CD4-positive, alpha-beta T cell treated with Interleukin-4 for 4 hours (primary cell): ENCODE measurements at regions not wholly inside any gene's neighbourhood (a gene's known extent, or its start where the extent isn't known, plus 50 kb on each side); places are given as distances from the start of the nearest gene placed in this dataset.

Experiments
- DNase-seq: peaks from one replicate; pipeline ENCODE4 v3.0.0-alpha.2; 2020

DNA sequence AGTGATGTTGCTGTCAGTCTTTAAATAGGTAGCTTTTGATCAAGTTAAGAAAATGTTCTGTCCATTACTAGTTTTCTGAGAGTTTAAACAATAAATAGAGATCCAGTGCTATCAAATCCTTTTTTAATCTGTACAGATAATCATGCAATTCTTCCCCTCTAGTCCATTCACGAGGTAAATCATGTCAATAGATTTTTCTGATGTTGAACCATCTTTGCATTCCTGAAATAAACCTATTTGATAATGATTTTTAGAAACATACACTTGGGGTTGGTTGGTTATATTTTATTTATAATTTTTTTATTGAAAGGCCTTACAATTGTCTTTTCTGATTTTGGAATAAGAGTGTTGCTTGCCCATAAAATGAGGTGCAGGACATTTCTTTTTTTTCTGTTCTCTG is 95.0 kb downstream of the FAM53A start:
- DNase-seq = no peak

DNA sequence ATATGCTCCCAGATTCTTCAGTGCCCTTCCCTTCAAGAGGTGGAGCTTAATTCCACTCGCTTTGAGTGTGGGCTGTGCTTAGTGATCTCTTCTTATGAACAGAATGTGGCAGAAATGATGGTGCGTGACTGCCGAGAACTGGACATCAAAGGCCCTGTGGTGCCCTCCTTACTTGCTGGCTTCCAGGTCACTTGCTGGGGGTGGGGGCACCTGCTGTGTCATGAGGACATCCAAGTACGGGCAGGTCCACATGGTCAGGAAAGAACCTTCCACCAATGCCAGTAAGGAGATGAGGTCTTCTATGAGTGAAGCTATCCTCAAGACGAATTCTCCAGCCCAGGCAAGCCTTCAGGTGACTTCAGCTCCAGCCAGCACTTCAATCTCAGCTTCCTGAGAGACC is 95.8 kb downstream of the FAM53A start:
- no peak for DNase-seq

DNA sequence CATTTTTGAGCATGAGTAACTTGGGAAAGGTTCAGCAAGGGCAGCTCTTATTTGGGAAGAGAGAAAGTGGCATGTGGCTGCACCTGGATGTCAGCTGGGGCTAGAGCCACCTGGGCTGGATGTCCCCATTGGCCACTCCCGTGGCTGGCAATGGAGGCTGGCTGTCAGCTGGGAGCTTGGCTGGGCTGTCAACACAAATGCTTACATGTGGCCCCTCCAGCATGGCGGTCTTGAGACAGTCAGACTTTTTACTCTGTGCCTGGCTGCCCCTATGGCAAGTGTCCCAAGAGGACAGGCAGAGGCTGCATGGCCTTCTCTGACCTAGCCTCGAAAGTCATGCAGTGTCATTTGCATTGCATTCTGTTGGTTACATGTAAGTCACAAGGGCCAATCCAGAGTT is 99.6 kb downstream of the FAM53A start:
- no peak for DNase-seq

DNA sequence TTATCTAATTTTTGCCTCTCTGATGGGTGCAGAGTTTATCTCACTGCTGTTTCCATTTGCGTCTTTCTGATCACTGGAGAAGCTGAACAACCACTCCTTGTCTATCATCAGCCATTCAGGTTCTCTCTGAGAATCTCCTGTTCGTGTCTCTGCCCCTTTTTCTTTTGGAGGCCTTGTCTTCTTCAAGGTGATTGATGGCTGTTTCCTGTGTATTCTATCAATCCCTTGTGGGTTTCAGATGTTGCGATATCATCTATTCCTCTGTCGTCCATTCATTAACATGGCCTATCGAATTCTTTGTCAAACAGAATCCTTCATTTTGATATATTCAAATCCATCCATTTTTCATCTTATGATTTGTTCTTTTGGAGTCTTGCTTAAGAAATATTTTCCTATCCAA is 100.3 kb downstream of the FAM53A start:
- DNase-seq = no peak

DNA sequence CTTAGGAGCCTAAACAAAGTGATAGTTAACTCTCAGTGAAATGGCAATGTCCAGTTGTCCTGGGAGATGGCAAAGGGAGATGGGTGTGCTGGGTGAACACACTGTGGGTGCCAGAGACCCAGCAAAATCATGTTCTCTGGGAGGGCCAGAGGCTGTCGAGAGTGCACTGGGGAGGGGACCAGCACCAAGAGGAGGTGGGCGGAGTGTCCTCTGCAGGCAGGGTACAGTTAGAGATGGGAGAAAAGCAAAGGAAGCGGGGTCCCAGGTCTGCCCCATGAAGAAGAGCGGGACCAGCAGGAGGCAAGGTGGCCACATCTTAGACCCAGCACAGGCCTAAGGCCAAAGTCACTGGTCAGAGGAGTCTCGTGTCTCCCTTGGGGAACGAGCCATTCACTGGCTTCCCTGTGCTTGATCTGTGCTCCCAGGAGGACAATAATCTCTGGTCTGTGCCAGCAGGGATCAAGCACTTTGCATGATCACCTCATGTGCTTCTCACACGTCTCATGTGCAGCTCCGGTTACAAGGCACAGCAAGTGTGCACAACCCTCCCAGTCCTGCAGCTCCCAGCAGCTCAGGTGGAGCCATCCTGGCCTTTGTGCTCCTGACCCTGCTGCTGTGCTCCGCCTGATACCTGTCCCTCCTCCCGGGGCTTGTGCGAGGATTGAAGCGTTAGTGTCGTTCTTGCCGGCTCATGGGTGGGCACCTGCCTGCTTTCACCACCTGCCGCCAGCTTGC is 100.9 kb downstream of the FAM53A start:
- DNase-seq = no peak

DNA sequence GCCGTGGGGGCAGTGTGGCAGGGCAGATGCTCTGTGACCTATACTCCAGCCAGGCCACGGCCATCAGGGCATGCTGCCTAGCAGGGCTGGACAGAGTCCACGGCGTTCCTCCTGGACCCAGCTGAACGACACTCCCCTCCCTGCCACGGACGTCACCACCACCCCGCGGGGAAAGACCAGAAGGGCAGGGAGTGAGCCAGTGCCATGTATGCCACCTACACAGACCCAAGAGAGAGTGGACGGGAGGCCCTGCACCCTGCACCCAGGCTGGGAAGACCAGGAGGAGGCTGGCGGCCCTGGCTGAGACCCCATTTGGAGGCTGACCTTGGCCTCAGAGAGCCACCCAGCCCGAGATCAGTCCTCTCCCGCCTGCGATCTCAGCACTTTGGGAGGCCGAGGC is 101.9 kb downstream of the FAM53A start:
- no peak for DNase-seq

DNA sequence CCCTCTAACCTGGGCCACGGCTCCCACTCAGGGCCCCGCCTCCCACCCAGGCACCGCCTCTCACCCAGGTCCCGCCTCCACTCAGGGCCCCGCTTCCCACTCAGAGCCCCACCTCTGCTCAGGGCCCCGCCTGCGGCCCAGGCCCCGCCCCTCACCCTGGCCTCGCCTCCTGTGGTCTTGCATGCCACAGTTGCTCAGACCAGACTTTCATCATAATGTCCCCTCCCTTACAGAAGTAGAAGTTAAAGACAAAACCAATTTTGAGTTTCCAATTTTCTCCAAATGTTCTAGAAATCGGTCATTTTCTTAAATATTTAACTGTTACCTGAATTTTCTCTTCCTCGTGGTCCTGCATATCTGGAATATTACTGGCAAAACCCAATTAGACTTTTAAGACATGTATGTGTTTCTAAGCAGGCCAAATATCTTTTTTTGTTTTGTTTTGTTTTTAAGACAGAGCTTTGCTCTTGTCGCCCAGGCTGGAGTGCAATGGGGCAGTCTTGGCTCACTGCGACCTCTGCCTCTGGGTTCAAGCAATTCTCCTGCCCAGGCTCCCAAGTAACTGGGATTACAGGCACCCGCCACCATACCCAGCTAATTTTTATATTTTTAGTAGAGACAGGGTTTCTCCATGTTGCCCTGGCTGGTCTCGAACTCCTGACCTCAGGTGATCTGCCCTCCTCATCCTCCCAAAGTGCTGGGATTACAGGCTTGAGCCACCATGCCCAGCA is 102.8 kb downstream of the FAM53A start:
- DNase-seq = peak; percentile 90

DNA sequence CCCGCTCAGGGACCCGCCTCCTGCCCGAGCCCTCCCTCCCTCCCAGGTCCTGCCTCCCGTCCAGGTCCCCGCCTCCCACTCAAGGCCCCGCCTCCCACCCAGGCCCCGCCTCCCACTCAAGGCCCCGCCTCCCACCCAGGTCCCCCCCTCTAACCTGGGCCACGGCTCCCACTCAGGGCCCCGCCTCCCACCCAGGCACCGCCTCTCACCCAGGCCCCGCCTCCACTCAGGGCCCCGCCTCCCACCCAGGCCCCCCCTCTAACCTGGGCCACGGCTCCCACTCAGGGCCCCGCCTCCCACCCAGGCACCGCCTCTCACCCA is 103.5 kb downstream of the FAM53A start:
- peak; percentile 90 for DNase-seq

DNA sequence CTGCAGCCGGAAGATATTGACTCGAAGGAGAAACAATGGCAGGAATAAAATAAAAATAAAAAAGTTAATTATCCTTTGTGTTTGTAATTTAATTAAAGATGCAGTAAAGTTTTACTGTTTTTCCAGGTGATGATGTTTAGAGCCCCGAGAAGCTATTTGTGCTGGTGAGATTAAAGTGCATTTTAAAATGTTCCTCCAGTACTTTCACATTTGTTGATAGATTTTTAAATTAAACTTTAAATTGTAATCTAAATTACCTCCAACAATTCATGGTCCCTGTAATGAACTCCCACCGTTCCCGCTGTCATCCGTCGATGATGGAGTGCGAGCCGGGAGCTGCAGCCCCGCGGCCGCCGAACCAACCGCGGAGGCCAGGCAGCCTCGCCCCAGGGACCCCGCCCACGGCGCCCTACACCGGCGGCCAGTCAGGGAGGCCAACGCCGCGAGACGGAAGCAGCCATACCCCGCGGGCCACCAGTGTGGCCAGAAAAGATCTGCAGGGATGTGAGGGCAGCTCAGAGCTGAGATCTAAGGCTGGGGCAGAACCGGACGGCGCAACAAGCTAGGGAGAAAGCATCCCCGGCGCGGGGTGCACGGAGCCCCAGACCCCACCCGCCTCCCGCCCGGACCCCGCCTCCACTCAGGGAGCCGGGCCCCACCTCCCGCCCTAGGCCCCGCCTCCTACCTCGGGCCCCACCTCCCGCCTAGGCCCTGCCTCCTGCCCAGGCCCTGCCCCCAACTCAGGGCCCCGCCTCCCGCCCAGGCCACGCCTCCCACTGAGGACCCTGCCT is 104.0 kb downstream of the FAM53A start:
- no peak for DNase-seq

DNA sequence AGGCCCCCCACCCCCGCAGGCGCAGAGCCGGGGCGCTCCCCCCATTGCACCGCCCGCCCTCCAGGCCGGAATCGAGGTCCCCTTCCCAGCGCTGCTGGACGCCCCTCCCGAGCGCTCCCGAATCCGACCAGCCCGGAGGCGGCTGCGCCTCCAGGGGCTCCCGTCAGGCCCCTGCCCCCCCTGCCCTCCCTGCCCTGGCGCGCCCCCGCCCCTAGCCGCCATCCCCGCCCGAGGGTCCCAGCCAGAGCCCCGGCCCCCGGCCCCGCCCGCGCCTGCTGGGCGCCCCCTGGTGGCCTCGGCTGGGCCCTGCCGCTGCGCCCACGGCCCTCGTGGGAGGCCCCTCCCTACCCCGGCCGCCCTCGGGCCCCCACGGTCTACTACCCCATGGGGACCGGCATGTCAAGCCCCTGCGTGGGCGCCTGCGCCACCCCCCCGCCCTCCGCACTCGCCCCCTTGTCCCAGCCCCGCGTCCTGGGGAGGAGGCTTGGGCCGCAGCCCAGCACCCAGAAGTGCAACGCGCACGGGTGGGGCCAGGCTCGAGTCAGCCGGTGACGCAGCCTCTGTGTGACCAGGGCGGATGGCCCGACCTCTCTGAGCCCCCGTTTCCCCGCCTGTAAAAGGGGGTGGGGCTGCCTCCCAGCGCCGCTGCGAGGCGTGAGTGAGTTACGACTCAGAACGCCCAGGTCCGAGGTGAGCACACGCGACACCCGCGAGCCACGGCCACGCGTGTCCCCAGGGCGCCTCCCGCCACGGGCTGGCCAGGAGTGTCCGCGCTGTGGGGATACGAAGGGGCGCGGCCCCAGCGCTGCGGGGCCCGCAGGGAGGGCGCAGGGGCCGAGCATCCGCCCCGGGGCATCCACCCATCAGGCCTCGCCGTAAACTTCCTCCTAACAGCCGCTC is 104.9 kb downstream of the FAM53A start:
- DNase-seq = peak; percentile 84

DNA sequence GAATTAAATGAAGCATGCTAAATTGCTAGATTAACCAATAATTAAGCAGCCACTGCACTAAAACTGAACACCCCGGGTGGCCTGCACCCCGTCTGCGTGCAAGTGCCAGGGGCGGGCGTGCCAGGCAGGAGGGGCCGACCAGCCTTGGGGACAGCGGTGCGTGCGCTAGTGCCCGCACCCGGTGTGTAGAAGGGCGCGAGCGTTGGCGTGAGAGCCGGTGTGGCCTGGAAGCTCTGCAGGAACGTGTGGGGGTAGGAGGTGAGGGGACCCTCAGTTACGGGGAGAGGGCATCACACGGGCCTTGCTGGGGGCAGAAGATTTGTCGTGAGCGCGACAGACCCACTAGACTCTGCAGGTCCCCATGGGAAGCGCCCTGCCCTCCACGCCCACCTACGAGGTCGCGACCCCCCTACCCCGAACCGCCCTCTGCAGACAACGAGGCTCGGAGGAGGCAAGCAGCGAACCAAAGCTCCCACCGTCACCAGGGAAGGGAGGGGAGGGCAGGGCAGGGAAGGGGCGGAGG is 105.8 kb downstream of the FAM53A start:
- DNase-seq = no peak

DNA sequence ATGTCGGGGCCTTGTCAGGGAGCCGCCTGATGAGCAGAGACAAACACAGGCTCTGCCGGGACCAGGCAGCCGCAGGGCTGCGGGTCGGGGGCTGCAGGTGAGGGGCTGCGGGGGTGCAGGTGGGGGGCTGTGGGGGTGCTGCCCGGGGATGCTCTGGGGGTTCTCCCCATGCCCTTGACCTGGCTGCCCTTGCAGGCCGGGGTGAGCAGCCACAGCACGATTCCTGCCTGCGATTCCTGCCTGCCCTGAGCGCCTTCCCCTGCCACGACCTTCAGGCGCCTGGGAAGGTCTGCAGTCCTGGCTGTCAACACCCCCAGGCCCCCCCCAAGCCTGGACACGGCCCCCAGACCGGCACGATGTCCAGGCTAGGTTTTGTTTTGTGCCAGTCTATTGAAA is 106.3 kb downstream of the FAM53A start:
- no peak for DNase-seq

DNA sequence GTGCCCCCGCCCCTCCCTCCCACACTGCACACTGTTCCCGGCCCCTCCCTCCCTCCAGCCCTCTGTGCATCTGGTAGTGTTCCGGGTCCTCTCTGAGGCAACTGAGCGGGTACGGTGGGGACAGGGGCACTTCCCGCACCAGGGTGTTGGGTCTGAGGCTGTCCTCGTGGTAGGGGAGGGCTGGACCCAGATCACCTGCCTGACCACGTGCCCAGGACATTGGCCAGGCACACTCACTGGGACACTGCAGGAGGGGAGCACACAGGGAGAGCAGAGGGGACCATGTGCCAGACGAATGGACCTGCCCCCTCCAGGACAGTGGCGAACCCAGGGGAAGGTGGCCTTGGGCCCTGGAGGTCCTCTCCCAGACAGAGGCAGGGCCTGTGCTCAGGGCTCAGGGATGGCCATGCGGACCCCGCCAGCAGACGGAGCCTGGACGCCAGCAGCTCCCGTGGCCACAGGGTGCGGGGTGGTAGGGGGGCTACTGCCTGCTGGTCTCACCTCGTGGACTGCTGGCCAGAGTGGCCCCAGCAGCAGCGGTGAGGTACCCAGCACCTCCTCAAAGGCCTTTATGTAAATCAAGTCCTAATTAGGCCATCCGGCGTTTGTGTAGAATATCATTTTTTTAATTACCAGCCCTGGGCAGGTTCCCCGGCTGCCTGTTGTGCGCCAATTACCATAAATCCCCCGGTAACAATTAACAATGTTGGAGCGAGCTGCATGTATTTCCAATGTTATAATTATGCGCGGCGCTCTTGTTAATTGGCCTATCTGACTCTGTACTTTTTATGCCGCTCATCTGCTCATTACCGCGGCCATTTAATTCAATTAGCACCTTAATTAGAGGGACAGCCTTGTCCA is 106.9 kb downstream of the FAM53A start:
- DNase-seq = no peak

DNA sequence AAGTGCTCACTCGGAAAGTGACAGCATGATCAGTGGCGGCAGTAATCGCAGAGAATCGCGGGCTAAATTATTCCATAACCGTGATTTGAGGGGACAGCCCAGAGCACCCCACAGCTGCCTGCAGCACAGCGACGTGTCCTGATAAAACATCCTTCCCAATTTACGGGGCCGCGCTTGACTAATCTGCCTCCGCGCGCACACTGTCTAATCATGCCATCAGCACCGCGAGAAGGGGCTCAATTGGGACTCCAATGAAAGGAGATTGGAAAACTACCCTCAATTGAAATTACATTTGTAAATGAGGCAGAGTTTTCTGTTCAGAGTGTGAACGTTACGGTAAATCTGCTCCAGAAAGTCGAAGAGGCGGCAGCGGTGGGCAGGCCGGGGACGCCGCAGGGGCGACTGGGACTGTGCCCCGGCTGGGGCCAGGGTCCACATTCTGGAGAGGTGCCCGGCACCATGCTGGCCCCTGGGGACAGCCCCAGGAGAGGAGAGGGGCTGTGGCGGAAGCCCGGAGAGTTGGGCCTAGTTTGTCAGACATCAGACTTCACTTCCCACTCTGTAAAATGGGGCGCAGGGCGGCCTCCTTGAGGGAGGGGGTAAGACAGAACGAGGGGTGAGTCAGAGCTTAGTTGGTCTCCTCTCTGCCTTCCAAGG is 107.7 kb downstream of the FAM53A start:
- DNase-seq = no peak

DNA sequence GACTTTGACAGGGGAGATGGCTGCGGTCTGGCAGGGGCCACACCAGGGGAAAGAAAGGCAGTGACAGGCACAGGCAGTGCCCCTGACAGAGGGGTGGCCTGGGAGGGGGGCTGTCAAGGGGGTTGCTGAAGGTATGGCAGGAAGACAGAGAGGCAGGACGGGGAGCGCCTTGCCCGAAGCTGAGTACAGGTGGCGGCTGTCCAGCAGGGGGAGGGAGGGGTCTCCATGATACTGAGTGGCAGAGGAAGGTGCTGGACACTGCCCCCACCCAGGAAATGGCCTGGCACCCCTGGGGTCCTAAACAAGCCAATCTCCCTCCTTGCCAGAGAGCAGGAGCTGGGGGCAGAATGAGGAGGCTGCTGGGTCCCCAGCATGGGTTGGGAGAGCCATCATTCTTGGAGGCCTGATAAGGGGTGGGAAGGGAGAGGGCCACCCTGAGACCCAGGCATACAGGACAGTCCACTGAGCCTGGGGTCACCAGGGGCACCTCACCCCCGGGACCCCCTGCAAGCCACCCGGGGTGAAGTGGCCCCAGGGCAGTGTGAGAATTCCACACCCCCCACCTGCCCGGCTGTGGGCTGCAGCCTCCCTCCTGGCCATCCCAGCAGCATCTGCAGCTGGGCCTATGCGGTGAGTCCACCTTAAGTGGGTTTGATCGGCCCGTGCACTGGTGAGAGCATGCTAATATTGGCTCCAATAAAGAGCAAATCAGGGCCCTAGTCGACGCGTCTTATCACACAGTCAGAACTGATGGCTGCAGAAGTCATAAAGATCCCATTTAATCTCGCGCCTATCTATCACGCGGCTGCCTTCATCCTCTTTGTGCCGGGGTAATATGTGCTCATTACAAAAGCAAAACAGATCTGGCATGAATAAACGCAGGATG is 108.5 kb downstream of the FAM53A start:
- no peak for DNase-seq

DNA sequence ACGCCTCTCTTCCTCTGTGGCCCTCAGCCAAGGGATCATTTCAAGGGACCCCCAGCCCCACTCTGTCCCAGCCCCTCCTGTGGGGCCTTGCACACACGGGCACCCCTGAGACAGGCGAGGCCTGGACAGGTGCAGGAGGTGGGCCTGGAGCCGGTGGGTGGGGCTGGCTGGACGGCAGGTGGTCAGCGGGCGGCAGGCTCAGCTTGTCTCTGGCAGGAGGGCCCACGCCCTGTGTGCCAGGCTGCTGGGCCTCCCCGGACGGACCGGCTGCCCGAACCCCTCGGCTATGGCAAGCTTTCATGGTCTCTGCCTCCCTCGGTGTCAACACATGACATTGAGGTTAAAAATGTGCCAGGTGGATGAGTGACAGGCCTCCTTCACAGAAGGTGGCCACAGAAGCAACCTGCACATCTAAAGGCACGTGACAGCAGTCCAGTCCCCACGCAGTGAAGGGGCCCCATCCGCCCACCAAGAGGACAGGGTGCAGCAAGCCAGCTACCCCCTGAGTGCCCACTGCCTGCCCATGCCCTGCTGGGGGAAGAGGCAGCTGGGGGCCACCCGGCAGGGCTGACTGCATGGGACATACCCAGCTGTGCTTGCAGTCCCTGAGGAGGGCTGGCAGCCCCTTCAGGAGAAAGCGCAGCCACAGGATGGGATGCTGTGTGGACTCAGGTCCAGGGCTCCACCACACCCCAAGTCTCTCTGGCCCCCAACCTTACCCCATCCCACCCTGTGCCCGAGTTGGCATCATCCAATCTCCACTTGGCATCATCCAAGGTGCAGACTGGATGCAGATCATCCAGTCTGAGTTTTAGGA is 109.3 kb downstream of the FAM53A start:
- no peak for DNase-seq

DNA sequence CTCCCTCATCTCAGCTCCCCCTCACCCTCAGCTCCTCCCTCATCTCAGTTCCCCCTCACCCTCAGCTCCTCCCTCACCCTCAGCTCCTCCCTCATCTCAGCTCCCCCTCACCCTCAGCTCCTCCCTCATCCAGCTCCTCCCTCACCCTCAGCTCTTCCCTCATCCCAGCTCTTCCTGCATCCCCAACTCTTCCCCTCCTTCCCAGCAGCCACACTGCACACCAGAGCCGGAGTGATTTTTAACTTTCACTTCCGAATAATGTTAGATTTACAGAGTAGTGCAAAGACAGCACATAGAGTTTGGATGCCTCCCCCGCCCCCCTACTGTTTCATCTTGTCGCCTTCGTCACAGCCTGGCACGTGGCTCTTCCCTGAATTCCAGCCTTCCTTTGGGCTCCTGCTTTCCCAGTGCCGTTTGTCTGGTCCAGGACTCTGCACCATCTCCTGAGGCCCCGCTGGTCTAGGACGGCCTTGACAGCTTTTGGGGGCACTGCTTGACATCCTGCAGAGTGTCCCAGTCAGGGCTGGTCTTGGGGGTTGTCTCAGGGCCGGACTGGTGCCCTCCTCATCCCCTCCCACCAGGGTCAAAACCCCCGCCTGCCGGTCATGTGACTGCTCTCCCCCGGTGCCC is 110.2 kb downstream of the FAM53A start:
- no peak for DNase-seq

DNA sequence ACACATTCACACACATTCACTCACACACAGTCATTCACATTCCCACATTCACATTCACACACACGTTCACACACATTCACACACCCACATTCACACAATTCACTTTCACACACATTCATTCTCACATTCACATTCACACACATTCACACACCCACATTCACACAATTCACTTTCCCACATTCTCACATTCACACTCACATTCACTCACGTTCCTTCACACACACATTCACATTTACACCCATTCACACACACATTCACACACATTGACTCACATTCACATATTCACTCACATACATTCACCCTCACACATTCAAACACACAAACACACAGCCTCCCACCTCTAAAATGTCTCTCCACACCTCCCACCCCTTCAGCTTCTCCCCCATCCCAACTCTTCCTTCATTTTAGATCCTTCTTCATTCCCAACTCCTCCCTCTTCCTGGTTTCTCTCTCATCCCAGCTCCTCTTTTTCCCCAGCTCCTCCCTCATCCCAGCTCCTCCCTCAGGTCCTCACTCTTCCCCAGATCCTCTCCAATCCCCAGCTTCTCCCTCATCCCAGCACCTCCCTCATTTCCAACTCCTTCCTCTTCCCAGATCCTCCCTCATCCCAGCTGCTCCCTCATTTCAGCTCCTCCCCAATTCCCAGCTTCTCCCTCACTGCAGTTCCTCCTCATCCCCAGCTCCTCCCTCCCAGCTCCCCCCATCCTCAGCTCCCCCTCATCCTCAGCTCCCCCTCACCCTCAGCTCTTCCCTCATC is 111.0 kb downstream of the FAM53A start:
- no peak for DNase-seq
